OCI-LY7 (cell line): ENCODE measurements at regions not wholly inside any gene's neighbourhood (a gene's known extent, or its start where the extent isn't known, plus 50 kb on each side); places are given as distances from the start of the nearest gene placed in this dataset.

Experiments used
- EZH2phosphoT487 ChIP-seq: fragments of 200-600 bp; sonication (generic); IDR thresholded peaks from 2 replicates; pipeline ENCODE4 v1.6.1; 2018; ENCODE audit warnings: low read depth, borderline replicate concordance, mild to moderate bottlenecking, mixed run types, antibody characterized with exemption, low read length, moderate library complexity, mixed read lengths
- TF ChIP-seq, protein P1 (sequence below): fragments of 200-600 bp; sonication (generic); conservative IDR thresholded peaks from 2 replicates; pipeline ENCODE4 v1.5.1; 2014; ENCODE audit warnings: mild to moderate bottlenecking, antibody characterized with exemption, low read length, moderate library complexity, mixed read lengths

GRCh38 chr4:177508662-177509061 is 66.4 kb upstream of the AGA start:
- TF ChIP-seq, protein P1, sequence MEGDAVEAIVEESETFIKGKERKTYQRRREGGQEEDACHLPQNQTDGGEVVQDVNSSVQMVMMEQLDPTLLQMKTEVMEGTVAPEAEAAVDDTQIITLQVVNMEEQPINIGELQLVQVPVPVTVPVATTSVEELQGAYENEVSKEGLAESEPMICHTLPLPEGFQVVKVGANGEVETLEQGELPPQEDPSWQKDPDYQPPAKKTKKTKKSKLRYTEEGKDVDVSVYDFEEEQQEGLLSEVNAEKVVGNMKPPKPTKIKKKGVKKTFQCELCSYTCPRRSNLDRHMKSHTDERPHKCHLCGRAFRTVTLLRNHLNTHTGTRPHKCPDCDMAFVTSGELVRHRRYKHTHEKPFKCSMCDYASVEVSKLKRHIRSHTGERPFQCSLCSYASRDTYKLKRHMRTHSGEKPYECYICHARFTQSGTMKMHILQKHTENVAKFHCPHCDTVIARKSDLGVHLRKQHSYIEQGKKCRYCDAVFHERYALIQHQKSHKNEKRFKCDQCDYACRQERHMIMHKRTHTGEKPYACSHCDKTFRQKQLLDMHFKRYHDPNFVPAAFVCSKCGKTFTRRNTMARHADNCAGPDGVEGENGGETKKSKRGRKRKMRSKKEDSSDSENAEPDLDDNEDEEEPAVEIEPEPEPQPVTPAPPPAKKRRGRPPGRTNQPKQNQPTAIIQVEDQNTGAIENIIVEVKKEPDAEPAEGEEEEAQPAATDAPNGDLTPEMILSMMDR = no peak
- TF ChIP-seq EZH2phosphoT487 = no peak
